ENCODE measurements at regions not wholly inside any gene's neighbourhood (a gene's known extent, or its start where the extent isn't known, plus 50 kb on each side); places are given as distances from the start of the nearest gene placed in this dataset.

GRCh38 chr10:11402392-11402791 lies 209.1 kb downstream of the USP6NL start:
- TF ChIP-seq, protein P1, sequence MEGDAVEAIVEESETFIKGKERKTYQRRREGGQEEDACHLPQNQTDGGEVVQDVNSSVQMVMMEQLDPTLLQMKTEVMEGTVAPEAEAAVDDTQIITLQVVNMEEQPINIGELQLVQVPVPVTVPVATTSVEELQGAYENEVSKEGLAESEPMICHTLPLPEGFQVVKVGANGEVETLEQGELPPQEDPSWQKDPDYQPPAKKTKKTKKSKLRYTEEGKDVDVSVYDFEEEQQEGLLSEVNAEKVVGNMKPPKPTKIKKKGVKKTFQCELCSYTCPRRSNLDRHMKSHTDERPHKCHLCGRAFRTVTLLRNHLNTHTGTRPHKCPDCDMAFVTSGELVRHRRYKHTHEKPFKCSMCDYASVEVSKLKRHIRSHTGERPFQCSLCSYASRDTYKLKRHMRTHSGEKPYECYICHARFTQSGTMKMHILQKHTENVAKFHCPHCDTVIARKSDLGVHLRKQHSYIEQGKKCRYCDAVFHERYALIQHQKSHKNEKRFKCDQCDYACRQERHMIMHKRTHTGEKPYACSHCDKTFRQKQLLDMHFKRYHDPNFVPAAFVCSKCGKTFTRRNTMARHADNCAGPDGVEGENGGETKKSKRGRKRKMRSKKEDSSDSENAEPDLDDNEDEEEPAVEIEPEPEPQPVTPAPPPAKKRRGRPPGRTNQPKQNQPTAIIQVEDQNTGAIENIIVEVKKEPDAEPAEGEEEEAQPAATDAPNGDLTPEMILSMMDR (IDR thresholded peaks at IDR 0.05), result no peak
- no peak for TF ChIP-seq EP300 (IDR thresholded peaks at IDR 0.05)

All from gastroesophageal sphincter (tissue), 3 donors.